Left kidney (tissue), 1 donor: ENCODE measurements at regions not wholly inside any gene's neighbourhood (a gene's known extent, or its start where the extent isn't known, plus 50 kb on each side); places are given as distances from the start of the nearest gene placed in this dataset.
"Not testable (repeated sequence)": the region's sequence is repeated elsewhere in the genome, so short reads cannot be mapped to it uniquely, and the experiment has no call there.

Source experiments
- DNase-seq: peaks from one replicate; pipeline ENCODE4 v3.0.0-alpha.2; 2013

DNA sequence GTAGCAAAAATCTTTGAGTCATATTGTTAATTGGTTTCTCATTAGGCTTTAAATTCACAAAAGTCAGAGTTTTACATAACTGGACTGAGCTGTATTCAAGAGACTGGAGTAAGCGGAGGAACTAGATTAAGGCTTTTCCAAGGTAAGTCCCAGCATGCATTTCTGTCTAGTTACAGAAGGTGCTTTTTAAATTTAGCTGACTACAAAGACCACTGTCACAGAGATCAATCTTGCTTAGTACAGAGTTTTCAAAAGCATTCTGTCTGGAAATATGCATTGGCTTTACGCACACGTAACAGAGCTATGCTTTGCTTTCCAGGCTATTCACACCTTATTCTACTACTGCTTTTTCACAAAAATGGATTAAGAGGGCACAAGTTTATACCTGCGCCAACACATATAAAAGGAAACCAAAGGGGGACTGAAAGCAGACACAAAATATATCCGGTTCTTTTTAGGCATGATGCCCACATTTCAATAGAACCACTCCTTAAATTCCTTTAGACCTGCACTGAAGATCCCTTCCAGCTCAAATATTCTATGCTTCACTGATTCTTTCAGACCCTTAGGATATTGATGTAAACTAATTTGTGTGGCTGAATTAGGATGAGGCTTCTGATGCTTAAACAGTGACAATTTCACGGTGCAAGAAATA lies 560.7 kb upstream of the CRIM1 start:
- no peak for DNase-seq

DNA sequence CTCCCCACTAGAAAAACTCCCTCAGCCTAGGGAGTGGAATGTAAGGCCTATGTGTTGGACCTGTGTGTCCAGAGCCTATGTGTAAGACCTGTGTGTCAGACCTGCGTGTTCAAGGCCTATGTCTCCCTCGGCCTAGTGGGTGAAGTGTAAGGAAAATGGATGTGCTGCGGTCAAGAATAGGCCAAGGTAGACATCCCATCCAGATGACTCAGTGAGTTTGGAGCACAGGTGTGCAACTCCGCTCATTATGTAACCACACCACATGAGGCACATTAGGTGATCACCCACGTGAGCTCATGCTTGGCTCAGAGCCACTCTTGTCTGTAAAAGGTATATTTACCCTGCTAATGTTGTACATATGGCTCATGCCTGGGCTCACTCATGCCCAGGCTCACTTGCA lies 565.3 kb upstream of the CRIM1 start:
- DNase-seq: no peak

DNA sequence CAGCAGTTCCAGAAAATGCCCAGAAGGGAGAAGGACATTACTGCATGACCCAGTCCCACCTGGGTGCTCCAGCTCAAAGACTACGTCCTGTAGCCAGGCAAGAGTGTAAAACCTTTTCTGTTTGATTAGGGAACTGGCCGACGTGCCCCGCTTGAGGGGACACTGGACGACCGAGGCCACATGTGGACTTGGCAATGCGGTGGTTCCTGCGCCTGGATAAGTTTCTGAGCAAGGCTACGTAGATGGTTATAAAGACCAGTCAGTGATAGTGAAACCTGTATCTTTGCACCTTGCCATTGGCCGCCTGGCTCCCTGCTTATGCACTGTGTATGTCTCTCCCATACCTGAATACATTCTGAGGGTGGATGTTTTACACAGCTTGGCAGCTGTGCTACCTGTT lies 567.0 kb upstream of the CRIM1 start:
- no peak for DNase-seq

DNA sequence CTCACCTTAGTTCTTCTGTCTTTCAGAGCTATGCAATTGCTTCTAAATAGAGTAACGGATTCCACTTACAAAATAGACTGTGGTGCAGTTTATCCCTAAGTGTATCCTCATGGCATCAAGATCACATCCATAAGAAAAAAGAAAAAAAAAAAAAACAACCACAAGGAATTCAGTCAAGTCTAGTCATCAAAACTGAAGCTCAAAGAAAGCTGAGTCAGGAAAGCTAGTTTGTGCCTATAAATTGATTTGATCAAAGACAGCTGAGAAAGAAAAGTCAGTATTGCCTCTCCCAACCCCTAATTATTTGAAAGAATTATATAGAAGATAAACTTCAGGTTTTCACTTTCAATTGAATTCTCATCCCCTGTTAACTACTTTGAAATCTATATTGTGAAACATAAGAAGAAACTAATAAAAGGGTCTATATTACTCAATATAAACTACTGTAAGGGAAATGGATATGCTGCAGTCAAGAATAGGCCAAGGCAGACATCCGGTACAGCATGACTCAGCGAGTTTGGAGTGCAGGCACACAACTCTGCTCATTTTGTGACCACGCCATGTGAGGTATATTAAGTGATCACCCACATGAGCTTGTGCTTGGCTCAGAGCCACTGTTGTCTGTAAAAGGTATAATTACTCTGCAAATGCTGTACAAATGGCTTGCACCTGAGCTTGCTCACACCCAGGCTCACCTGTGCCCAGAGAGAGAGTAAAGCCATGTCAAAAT lies 568.1 kb upstream of the CRIM1 start:
- no peak for DNase-seq

DNA sequence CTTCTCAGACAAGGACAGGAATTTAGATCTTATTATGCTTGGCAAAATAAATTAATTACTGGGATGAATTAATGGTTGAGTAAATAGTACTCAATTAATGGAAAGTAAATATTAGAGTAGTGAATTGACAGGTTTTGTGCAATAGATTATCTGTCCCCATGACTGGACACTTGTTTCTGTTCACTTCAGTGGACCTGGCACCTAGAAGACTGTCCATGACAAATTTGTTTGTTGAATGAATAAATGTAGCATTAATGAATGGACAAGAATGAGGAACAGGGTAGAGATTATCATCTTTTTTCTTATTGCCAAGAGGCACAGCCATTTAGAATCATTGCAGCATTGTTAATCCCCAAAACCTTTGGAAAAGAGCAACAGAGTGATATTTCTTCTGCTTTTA lies 570.0 kb upstream of the CRIM1 start:
- DNase-seq: no peak

DNA sequence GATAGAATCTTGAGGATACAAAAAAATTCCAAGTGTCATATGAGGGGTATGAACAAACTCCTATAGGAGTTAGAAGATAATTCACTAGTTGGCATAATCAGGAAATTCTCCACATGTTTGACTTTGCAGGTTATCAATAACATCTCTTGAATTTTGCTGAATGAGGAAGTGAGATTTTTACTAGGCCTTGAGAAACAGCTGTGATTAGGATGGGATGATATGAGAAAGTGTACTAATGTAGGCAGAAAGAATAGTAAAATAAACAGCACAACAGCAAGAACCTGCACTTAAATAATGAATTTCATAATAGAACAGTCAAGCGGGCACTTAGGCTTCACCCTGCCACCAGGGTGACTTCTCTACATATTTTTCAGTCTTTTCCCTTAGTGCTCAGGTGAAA lies 570.8 kb upstream of the CRIM1 start:
- no peak for DNase-seq

DNA sequence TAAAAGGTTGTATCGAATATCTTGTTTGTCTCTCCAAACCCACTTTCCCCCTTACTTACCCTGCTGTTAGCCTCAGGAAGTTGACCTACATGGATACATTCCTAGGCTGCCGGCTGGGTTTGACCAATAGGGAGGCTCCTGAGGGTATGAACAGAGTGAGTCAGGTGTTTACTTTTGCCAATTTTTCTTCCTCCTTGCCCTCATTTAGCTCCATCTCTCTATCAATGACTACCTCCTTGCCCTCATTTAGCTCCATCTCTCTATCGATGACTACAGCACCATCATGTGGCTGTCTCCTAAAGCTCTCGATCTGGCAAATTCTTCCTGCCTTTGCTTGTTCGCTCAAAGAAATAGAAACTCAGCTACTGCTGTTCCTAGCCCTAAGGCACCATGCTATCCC lies 571.9 kb upstream of the CRIM1 start:
- DNase-seq: no peak

DNA sequence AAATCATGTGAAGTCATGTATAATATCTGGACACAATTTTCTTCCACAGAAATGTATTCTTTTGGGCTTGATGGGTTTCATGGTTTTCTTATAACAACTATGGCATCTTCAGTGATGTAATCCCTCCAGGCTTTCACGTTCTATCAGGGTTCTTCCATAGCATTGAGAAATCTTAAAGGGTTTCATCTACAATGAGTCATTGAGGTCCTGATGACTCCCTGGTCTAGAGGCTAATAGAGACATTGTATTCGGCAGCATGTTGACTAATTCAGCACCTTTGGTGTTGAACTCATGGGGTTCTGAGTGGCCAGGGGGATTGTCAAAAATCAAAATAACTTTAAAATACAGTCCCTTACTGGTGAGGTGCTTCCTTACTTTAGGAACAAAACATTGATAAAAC lies 614.0 kb upstream of the CRIM1 start:
- no peak for DNase-seq

DNA sequence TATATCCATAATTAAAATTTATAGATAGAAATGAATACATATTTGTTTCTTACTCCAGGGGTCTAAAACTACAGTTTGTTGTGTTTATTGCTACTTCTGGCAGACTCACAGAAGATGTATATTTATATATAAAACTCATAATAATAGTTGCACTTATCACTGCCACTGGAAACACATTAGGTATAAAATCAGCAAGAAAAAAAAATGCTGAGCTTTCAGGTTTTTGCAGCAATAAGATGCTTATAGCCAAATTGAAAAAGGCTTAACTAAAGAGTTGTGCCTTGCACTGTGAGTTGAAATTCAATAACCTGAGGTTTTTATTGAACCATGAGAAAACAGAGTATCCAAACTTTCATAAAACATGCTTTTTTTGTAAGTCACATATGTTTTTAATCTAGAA lies 623.9 kb upstream of the CRIM1 start:
- no peak for DNase-seq

DNA sequence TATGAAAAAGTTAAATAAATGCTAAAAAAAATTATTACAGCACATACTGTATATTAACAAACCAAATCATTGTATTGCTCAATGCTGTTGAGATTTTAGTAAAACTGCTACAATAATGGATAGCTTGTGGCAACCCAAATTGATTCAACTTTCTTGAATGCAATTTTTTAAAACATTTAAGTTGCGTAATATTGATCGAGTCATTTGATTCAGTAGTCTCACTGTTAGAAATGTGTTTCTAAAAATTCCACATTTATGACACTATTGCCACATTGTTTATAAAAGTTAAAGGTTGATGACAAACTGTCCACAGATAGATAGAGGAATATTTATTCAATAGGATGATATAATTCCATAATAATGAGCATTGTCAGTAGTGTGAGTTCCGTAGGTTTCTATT lies 640.7 kb upstream of the CRIM1 start:
- DNase-seq: no peak

DNA sequence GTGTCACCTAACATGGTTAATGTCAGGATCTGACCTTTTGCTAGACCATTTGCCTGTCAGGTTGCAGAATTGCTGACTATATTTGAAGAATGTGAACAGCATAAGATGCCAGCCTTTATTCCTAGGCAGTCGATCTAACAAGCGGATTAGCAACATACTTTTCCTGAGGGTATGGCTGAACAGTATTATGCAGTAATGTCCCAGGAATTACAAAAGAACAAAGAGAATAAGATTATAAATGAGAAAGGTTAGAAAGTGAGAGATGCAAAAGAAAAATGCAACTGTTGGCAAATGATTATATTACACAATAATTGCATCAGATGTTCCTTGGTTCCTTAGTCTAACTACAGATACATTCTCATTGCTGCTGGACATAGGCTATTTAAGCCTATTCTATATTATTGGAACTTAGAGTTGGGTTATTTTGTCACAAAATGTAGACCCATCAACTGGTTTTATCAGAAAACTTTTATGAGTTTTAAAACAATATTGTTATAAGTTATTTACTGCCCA lies 647.1 kb upstream of the CRIM1 start:
- DNase-seq: no peak

DNA sequence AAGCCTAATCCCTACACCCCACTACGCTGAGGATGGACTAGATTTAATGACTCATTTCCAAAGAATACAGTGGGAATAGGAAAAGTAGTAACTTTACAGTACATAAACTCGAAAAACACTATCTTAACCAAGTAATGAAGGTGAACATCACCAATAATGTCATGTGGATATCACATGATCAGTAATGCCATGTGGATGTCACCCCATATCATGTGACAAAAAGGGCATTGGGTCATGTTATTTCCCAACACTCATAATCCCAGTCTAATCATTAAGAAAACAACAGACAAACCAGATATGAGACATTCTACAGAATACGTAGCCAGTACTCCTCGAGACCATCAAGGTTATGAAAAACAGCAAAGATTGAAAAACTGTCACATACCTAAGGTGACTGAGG lies 667.3 kb upstream of the CRIM1 start:
- no peak for DNase-seq

DNA sequence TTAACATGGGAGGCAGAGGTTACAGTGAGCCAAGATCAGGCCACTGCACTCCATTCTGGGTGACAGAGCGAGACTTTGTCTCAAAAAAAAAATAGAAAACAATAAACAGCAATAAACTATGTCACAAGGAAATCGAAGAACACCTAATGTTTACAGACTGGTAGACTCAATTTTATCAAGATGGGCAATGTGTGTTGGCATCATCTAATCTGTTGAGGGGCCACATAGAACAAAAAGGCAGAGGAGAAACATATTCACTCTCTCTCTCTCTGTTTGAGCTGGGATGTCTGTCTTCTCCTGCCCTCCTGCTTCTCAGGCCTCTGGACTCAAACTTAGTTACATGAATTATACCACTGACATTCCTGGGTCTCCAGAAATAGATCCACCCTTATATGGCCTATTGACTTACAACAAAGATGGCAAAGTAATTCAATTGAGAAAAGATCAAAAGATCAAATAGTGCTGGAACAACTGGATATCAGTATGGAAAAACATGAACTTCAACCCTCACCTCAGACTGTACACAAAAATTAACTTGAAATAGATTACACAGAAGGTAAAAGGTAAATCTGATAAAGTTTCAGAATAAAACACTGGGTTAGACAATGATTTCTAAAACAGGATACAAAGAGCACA lies 703.8 kb upstream of the CRIM1 start:
- DNase-seq: no peak

DNA sequence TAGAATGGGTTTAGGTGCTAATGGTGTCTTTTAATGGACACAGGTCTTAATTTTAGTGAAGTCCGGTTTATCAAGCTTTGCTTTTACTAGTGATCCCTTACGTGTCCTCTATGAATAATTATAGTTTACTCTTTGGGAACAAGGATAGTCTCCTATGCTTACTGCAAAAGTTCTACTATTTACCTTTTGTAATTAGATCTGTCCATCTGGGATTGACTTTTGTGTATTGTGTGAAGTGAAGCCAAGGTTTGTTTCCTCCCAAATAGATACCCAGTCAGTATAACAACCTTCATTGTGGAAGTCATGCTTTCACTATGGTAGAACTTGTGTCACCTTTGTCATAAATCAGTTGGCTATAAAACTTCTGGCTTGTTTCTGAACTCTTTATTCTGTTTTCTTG lies 740.9 kb upstream of the CRIM1 start:
- DNase-seq: no peak

DNA sequence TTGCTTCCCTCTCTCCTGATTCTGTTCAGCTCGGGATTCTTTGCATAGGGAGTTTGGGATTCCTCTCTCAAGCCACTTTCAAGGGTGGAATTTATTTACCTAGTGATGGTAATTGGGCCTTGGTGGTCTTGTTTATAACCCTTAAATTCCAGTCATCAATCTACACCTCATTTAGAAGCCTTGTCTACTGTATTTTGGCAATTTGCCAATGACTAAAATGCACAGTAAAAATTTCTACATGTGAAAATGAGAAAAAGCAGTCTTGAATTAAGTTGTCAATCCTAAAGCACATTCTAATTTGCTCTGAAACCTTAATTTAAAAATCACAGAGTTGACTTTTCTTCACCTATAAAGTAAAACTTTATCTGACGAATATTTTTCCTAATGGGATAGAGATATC lies 749.2 kb upstream of the CRIM1 start:
- DNase-seq: no peak

DNA sequence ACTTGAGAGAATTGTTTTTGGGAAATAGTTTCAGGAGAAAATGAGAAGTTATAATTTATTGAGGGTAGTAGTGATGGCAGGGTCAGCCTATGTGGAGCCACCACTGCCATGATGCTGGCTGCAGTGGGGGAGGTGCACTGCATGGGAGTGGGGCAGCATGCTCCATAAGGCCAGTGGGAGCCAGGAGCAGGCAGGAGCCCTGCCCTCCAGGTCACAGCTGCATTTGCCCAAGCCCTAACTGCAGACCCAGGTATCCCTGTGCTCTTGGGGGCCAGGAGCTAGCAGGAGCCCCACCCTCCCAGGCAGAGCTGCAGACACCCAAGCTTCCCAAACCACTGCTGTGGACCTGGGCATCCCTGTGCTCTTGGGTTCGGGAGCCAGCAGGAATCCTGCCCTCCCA lies 757.3 kb upstream of the CRIM1 start:
- no peak for DNase-seq

DNA sequence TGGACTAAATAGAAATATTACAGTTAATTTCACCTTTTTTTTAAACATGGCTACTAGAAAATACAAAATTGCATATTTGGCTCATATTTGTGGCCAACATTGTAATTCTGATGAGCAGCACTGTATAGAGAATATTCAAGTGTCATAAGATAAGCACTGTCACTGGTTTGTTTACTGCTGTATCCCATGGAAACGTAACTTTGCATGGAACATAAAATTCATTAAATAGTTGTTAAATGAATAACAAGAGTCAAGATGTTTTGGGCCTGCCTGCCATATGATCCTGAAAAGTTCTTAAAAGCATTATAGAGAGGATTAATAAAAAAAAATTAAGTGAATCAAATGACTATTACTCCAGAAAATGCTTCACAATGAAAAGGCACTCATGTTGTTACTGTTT lies 763.7 kb upstream of the CRIM1 start:
- DNase-seq: no peak

DNA sequence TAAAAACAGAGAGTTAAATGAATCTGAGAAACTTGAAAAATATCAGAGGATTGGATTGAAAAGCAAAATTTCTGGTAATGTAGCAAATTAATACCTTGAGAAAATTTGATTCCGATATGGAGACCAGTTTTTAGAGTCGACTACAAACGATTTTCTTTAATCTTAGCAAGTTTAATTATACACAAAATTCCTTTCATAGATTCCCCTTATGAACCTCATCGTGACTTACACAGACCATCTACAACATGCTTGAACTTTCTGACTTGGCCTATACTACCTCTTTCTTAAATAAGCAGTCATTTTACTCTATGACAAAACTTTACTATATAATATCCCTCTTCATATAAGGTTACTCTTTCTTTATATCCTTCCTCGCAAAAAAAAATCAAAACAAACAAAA lies 769.6 kb upstream of the CRIM1 start:
- DNase-seq: no peak

DNA sequence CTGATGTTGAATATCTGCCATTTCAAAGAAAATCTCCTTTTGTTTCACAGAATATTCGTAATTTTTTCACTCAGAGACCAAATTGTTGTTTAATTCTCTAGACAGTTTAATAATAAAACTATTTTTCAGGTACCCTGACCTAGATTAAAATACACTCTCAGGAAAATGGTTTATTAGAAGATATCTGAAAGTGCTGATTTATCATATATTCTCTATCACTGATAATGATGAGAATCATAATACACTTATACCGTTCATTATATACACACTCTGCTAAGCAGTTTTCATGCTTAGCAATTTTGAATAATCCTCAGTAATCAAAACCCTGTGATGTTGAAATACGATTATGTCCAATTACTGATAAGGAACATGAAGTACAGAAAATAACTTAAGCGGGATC lies 772.9 kb upstream of the CRIM1 start:
- DNase-seq: no peak

DNA sequence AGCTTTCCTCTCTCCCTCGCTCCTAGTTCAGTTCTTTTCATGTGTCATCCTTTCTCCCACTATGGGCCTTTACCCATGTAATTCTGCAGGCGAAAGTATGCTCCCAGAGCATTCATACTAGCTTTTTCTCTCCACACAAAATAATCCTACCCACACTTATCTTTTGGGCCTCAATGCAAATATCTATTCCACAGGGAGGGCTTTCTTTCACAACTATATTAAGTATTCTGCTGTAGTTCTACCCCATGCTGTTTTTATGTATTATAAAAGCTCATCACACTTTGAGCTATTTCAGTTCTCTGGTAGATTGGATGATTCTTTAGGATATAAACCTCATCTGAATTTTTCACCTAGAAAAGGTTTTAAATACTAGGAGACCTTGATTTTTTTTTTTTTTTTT lies 774.6 kb upstream of the CRIM1 start:
- DNase-seq: no peak

DNA sequence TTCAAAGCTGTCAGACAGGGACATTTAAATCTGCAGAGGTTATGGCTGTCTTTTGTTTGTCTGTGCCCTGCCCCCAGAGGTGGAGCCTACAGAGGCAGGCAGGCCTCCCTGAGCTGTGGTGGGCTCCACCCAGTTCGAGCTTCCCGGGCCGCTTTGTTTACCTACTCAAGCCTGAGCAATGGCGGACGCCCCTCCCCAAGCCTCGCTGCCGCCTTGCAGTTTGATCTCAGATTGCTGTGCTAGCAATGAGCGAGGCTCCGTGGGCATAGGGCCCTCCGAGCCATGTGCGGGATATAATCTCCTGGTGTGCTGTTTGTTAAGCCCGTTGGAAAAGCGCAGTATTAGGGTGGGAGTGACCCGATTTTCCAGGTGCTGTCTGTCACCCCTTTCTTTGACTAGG lies 787.0 kb upstream of the CRIM1 start:
- not testable (repeated sequence) for DNase-seq

DNA sequence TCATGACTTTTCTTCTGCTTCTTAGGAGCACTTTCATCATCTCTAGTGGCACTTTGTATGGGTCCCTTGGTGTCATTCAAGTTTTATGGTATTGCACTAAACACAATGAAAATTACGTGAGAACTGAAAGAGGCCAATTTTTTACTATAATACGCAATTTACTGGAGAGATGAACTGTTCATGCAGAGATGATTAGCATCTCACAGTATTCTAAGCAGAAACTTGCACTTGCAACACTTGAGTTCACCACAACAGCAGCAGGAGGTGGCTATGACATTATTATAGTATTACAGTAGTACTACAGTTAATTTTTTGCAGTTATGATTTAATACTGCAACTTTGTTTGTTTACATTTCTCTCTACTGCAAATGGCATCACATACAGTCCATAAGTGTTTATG lies 793.1 kb upstream of the CRIM1 start:
- no peak for DNase-seq

DNA sequence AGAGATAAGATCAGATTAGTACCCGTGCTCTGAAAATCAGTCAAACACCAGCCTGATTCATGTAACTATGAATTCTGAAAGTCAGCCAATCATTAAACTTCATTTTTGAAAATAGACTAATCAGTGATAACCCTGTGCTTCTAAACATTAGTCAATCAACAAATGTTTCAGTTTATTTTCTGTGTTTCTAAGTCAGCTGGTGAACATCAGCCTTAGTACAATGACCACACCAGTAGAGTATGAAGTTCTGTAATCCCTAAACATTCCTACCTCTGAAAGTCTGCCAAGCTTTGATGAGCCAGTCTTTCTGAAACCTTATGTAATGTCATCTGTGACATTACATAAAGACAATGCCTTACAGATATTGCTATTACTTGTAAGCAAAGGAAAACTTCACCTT lies 807.4 kb upstream of the CRIM1 start:
- DNase-seq: no peak

DNA sequence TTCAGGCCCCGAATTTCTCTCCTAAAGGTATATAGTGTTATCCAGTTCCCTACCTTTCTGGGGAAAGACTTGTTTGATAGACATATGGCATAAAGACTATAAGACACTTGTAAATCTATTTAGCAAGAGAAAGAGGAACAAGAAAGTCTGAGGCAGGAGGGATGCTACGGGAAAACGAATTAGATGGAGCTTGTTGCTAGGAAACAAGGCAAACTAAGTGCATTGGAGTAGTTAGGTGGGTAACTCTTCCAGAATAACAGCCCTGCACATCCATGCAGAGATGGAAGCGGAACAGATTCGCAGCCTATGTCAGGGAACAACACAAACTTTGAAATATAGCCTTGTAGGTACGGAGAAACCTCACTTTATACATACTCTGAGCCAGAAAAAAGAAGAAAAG lies 810.3 kb upstream of the CRIM1 start:
- DNase-seq: no peak
